T-helper 2 cell treated with Interferon-gamma antibody and Interleukin-4, amounts not matched to agents 5 μg/mL and 100 μg/mL, for 36 hours (primary cell): ENCODE measurements at regions not wholly inside any gene's neighbourhood (a gene's known extent, or its start where the extent isn't known, plus 50 kb on each side); places are given as distances from the start of the nearest gene placed in this dataset.

ENCODE experiments used
- DNase-seq: peaks from one replicate; pipeline ENCODE4 v3.0.0; 2021; ENCODE audit warnings: low spot score
- H3K27ac Mint-ChIP-seq: one replicate; pipeline ENCODE4 v1.8.0; 2021; ENCODE audit warnings: mild to moderate bottlenecking, mixed read lengths
- H3K27me3 Mint-ChIP-seq: one replicate; pipeline ENCODE4 v1.8.0; 2021; ENCODE audit warnings: low read depth, mixed read lengths
- H3K36me3 Mint-ChIP-seq: one replicate; pipeline ENCODE4 v1.8.0; 2021; ENCODE audit warnings: low read depth, mixed read lengths
- H3K4me1 Mint-ChIP-seq: one replicate; pipeline ENCODE4 v1.8.0; 2021; ENCODE audit warnings: low read depth, mixed read lengths
- H3K4me3 Mint-ChIP-seq: one replicate; pipeline ENCODE4 v1.8.0; 2022; ENCODE audit warnings: mild to moderate bottlenecking, moderate library complexity, mixed read lengths
- H3K9me3 Mint-ChIP-seq: one replicate; pipeline ENCODE4 v1.8.0; 2021; ENCODE audit warnings: mixed read lengths

DNA sequence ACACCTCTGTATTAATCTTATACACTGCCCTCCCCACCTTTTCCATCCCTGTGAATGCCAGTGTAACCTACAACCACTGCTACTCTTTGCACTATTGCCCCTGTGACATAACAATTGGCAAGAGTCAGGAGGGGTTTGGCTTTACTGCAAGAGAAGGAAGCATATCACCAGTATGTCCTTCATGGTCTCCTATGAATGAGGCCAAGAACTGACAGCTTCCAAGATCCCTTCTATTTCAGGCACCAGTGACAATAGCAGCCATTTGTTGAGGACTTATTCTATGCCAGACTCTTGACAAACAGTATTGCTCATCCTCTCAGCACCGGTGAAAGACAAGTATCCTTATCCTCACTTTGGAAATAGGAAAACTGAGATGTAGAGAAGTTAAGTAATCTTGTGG, 363.9 kb downstream of the MID1IP1 start:
- no peak for DNase-seq
- no peaks in the 10 kb centered on the region for H3K9me3 Mint-ChIP-seq
- no peak overlapping the region for H3K4me3 Mint-ChIP-seq
- no peaks in the 10 kb centered on the region for H3K36me3 Mint-ChIP-seq
- H3K27ac Mint-ChIP-seq: peak overlapping the region; percentile 84
- H3K4me1 Mint-ChIP-seq: peaks cover 69% of the 10 kb centered on the region
- H3K27me3 Mint-ChIP-seq: no peaks in the 10 kb centered on the region

GRCh38 chrX:39165773-39166172, 364.5 kb downstream of the MID1IP1 start:
- Mint-ChIP-seq H3K4me3 (no peak overlapping the region), H3K36me3 (no peaks in the 10 kb centered on the region), H3K27ac (peak overlapping the region; percentile 84), H3K9me3 (no peaks in the 10 kb centered on the region), H3K27me3 (no peaks in the 10 kb centered on the region), H3K4me1 (peaks cover 68% of the 10 kb centered on the region)
- DNase-seq: no peak

DNA sequence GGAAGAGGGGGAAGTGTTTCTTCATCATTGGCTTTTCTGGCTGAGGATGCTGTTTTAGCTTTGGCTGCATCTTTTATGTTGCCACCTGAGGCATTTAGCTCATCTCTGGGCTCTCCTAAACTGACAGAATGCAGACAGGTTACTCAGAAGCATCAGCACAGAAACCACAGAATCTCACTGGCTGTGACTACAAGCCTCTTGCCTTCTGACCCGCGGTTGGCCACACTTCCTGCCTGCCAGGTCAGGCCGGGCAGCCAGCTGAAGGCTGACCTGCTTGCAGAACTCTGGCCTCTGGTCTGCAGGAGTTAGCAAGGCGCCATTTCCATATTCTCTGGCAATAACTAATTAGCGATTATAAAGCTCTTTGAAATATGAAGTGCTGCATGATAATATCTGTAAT, 366.5 kb downstream of the MID1IP1 start:
- no peaks in the 10 kb centered on the region for H3K27me3 Mint-ChIP-seq
- H3K36me3 Mint-ChIP-seq: no peaks in the 10 kb centered on the region
- peak overlapping the region; percentile 57 for H3K27ac Mint-ChIP-seq
- peak; percentile 42 for DNase-seq
- peak overlapping the region; percentile 29 for H3K4me3 Mint-ChIP-seq
- no peaks in the 10 kb centered on the region for H3K9me3 Mint-ChIP-seq
- peaks cover 57% of the 10 kb centered on the region for H3K4me1 Mint-ChIP-seq

GRCh38 chrX:39168609-39169008, 367.4 kb downstream of the MID1IP1 start:
- Mint-ChIP-seq H3K4me3 (no peak overlapping the region), H3K27ac (peak overlapping the region; percentile 75), H3K36me3 (no peaks in the 10 kb centered on the region), H3K27me3 (no peaks in the 10 kb centered on the region), H3K4me1 (peaks cover 51% of the 10 kb centered on the region), H3K9me3 (no peaks in the 10 kb centered on the region)
- DNase-seq: no peak

DNA sequence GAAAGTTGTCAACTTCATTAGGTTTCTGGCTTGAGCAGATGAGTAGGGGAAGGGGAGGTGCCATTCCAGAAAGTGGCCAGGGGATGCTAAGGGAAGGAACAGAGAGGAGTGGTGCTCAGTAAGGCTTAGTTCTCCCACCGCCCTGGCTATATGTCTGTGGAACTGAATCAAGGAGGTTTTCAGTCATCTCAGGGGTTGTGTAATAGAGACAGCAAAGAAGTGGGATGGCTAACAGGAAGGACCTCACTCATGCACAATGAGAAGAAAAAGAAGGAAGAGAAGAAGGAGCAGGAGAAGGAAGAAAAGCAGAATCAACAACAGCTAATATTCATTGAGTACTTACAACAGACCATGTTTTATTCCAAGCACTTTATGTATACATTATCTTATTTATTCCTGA, 368.7 kb downstream of the MID1IP1 start:
- Mint-ChIP-seq H3K9me3 (no peaks in the 10 kb centered on the region), H3K4me1 (peaks cover 53% of the 10 kb centered on the region), H3K4me3 (no peak overlapping the region), H3K36me3 (no peaks in the 10 kb centered on the region), H3K27me3 (no peaks in the 10 kb centered on the region), H3K27ac (no peak overlapping the region)
- DNase-seq: no peak

GRCh38 chrX:39170464-39170863, 369.2 kb downstream of the MID1IP1 start:
- Mint-ChIP-seq H3K9me3 (no peaks in the 10 kb centered on the region), H3K27ac (no peak overlapping the region)

DNA sequence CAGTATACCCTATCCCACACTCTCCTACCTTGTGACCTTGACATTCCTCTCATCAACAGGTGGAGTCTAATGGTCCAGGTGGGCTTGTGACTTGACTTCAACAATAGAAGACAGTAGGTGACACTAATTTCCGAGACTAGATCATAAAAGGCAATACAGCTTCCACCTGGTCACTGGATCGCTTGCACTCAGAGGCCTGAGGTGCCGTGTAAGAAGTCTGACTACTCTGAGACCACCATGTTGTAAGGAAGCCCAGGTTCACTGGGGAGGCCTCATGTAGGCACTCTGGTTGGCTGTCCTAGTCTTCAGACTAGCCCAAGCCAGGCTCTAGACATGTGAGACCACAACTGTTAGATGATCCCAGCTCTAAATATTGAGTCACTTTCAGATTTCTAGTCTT, 370.4 kb downstream of the MID1IP1 start:
- H3K4me3 Mint-ChIP-seq: no peak overlapping the region
- no peak overlapping the region for H3K27ac Mint-ChIP-seq
- no peaks in the 10 kb centered on the region for H3K27me3 Mint-ChIP-seq
- H3K9me3 Mint-ChIP-seq: no peaks in the 10 kb centered on the region
- no peaks in the 10 kb centered on the region for H3K36me3 Mint-ChIP-seq
- DNase-seq: no peak
- H3K4me1 Mint-ChIP-seq: peaks cover 51% of the 10 kb centered on the region

More at GRCh38 chrX:39170464-39170863, 369.2 kb downstream of the MID1IP1 start:
- Mint-ChIP-seq H3K27me3 (no peaks in the 10 kb centered on the region), H3K4me3 (no peak overlapping the region), H3K4me1 (peaks cover 52% of the 10 kb centered on the region), H3K36me3 (no peaks in the 10 kb centered on the region)
- DNase-seq: no peak

- Mint-ChIP-seq H3K36me3 (no peaks in the 10 kb centered on the region), H3K9me3 (no peaks in the 10 kb centered on the region), H3K27ac (peak overlapping the region; percentile 90), H3K4me3 (peak overlapping the region; percentile 71), H3K4me1 (peaks cover 43% of the 10 kb centered on the region), H3K27me3 (no peaks in the 10 kb centered on the region)
- DNase-seq: no peak
These were observed 373.0 kb downstream of the MID1IP1 start for GRCh38 chrX:39174241-39174771.

GRCh38 chrX:39174772-39175417, 373.6 kb downstream of the MID1IP1 start:
- H3K27ac Mint-ChIP-seq: peak overlapping the region; percentile 90
- no peaks in the 10 kb centered on the region for H3K27me3 Mint-ChIP-seq
- DNase-seq: peak; percentile 46
- no peaks in the 10 kb centered on the region for H3K9me3 Mint-ChIP-seq
- no peaks in the 10 kb centered on the region for H3K36me3 Mint-ChIP-seq
- H3K4me1 Mint-ChIP-seq: peaks cover 45% of the 10 kb centered on the region
- peak overlapping the region; percentile 71 for H3K4me3 Mint-ChIP-seq

DNA sequence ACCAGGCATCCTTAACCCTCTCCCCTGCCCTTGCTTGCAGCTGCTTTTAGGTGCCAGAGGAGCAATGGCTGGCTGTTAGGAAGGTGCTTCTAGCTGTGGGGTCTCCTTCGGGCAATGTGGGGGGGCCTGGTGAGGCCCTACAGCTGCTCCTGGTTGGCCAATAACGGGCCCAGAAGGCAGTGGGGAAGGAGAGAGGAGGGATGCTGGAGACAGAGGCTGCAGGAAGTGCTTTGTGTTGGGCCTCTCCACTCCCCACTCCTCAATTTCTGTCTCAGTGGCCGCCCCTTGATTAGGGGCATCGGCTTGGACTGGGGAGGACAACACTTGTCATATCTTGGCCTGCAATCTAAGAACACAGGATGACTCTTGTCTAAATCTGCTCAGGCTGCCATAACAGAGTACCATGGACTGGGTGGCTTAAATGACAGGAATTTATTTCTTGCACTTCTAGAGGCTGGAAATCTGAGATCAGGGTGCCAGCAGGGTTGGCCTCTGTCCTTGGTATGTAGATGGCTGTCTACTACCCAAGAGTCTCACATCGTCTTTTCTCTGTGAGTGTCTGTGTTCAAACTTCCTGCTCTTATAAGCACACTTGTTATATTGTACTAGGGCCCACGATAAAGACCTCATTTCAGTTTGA, 374.3 kb downstream of the MID1IP1 start:
- H3K27me3 Mint-ChIP-seq: no peaks in the 10 kb centered on the region
- DNase-seq: no peak
- no peaks in the 10 kb centered on the region for H3K36me3 Mint-ChIP-seq
- H3K4me3 Mint-ChIP-seq: peak overlapping the region; percentile 71
- no peaks in the 10 kb centered on the region for H3K9me3 Mint-ChIP-seq
- peaks cover 48% of the 10 kb centered on the region for H3K4me1 Mint-ChIP-seq
- H3K27ac Mint-ChIP-seq: peak overlapping the region; percentile 90

GRCh38 chrX:39176105-39176504, 374.8 kb downstream of the MID1IP1 start:
- no peaks in the 10 kb centered on the region for H3K27me3 Mint-ChIP-seq
- H3K4me1 Mint-ChIP-seq: peaks cover 48% of the 10 kb centered on the region
- DNase-seq: no peak
- no peaks in the 10 kb centered on the region for H3K36me3 Mint-ChIP-seq
- no peaks in the 10 kb centered on the region for H3K9me3 Mint-ChIP-seq
- no peak overlapping the region for H3K4me3 Mint-ChIP-seq
- H3K27ac Mint-ChIP-seq: peak overlapping the region; percentile 90

- H3K4me1 Mint-ChIP-seq: peaks cover 6% of the 10 kb centered on the region
- no peak overlapping the region for H3K4me3 Mint-ChIP-seq
- DNase-seq: no peak
These were observed 388.2 kb downstream of the MID1IP1 start for GRCh38 chrX:39189431-39189830.

DNA sequence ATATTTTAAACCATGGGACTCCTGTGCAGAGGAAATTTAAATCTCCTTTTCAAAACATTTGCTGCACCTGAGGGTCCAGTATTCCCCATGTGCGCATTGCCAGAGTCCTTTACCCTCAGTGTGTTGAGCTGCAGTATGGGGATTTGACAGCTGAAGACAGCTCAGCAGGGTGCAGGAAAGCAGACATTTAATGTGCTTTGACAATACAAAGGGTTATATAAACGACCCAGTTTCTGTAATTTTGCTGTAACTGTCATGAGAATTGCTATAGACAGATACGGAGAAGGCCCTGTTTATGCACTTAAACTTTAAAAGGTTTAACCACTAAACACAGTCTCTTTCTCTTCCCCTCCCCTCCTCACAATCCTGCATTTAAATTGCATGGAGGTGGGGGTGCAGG, 393.4 kb downstream of the MID1IP1 start:
- Mint-ChIP-seq H3K27me3 (no peaks in the 10 kb centered on the region), H3K4me1 (peaks cover 41% of the 10 kb centered on the region), H3K4me3 (no peak overlapping the region), H3K9me3 (peaks cover 6% of the 10 kb centered on the region), H3K36me3 (peaks cover 2% of the 10 kb centered on the region), H3K27ac (no peak overlapping the region)
- no peak for DNase-seq

More at GRCh38 chrX:39189431-39189830, 388.2 kb downstream of the MID1IP1 start:
- Mint-ChIP-seq H3K27ac (no peak overlapping the region), H3K36me3 (peaks cover 5% of the 10 kb centered on the region), H3K9me3 (peaks cover 14% of the 10 kb centered on the region), H3K27me3 (no peaks in the 10 kb centered on the region)

GRCh38 chrX:39195156-39195555, 393.9 kb downstream of the MID1IP1 start:
- Mint-ChIP-seq H3K27me3 (no peaks in the 10 kb centered on the region), H3K4me3 (peak overlapping the region; percentile 59), H3K36me3 (peaks cover 2% of the 10 kb centered on the region), H3K27ac (peak overlapping the region; percentile 26), H3K9me3 (peaks cover 7% of the 10 kb centered on the region), H3K4me1 (peaks cover 45% of the 10 kb centered on the region)
- no peak for DNase-seq
